Muscle layer of duodenum (tissue), 2 donors: ENCODE measurements at regions not wholly inside any gene's neighbourhood (a gene's known extent, or its start where the extent isn't known, plus 50 kb on each side); places are given as distances from the start of the nearest gene placed in this dataset.

Source experiments
- H3K27ac ChIP-seq: one replicate; pipeline ENCODE4 v1.7.0; 2013; ENCODE audit warnings: mild to moderate bottlenecking, low read length
- H3K27me3 ChIP-seq: one replicate; pipeline ENCODE4 v1.7.0; 2013; ENCODE audit warnings: low read depth, mild to moderate bottlenecking, control low read depth, low read length
- H3K36me3 ChIP-seq, 2 donors: one replicate each; pipeline ENCODE4 v1.7.0; 2013; ENCODE audit warnings: low read length in 2 of 2, control low read depth in 1 of 2, mild to moderate bottlenecking in 1 of 2; ENCODE audit not compliant: insufficient read depth in 2 of 2, control insufficient read depth in 1 of 2
- H3K4me1 ChIP-seq, 2 donors: one replicate each; pipeline ENCODE4 v1.7.0; 2013; ENCODE audit warnings: low read length in 2 of 2, mild to moderate bottlenecking in 2 of 2, control low read depth in 1 of 2, moderate library complexity in 1 of 2; ENCODE audit not compliant: insufficient read depth in 2 of 2, control insufficient read depth in 1 of 2
- H3K4me3 ChIP-seq, 2 donors: one replicate each; pipeline ENCODE4 v1.7.0; 2013; ENCODE audit warnings: low read length in 2 of 2, low read depth in 1 of 2, mild to moderate bottlenecking in 1 of 2
- H3K9me3 ChIP-seq, 2 donors: one replicate each; pipeline ENCODE4 v1.7.0; 2013; ENCODE audit warnings: low read length in 2 of 2, control low read depth in 1 of 2, mild to moderate bottlenecking in 1 of 2; ENCODE audit not compliant: control insufficient read depth in 1 of 2
- donor health status: healthy.

DNA sequence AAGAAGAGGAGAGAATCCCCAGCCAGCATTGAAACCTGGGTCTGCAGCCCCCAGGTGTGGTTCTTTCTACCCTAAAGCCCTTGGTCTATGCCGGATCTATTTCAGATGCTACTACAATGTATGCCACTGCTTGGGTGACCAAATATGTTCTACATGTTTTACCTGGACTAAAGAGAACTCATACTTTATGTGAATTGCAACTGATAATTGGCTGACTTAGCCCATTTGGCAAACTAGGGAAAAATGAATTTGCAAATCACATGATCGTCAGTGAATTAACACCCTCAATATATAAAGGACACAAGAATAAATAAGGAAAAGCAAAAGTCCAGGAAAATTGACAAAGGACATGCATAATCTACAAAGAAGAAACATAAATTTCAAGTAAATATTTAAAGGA is 308.8 kb upstream of the IRX2 start:
- H3K27ac ChIP-seq: no peak overlapping the region
- no peaks in the 10 kb centered on the region for H3K4me1 ChIP-seq
- H3K36me3 ChIP-seq: no peaks in the 10 kb centered on the region
- H3K4me3 ChIP-seq: no peak overlapping the region
- H3K27me3 ChIP-seq: no peaks in the 10 kb centered on the region
- H3K9me3 ChIP-seq: peaks cover 0 to 4% of the 10 kb centered on the region in 2 donors

- H3K36me3 ChIP-seq: no peaks in the 10 kb centered on the region
- H3K4me1 ChIP-seq: no peaks in the 10 kb centered on the region
- H3K9me3 ChIP-seq: peaks cover 0 to 4% of the 10 kb centered on the region in 2 donors
- H3K27ac ChIP-seq: no peak overlapping the region
- no peaks in the 10 kb centered on the region for H3K27me3 ChIP-seq
- H3K4me3 ChIP-seq: no peak overlapping the region
Measured at GRCh38 chr5:3059488-3059887, 308.0 kb upstream of the IRX2 start.

DNA sequence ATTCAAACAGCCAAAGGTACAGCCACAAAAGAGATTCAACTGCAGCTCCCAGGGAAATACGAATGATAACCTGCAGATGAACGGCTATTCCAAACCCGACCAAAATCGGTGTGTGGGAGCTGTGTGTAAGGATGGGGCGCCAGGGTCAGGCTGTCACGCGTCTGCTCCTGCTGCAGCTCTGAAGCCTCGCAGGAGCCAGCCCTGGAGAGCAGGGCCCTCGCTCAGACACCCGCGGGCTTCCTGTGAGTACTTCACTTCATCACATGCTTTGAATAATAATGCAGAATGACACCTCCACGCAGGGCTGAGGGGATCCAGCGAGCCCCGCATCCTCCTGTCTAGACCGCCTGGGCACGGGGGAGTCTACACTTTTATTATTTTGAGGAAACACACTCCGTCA is 307.5 kb upstream of the IRX2 start:
- H3K4me3 ChIP-seq: no peak overlapping the region
- peaks cover 0 to 4% of the 10 kb centered on the region in 2 donors for H3K9me3 ChIP-seq

DNA sequence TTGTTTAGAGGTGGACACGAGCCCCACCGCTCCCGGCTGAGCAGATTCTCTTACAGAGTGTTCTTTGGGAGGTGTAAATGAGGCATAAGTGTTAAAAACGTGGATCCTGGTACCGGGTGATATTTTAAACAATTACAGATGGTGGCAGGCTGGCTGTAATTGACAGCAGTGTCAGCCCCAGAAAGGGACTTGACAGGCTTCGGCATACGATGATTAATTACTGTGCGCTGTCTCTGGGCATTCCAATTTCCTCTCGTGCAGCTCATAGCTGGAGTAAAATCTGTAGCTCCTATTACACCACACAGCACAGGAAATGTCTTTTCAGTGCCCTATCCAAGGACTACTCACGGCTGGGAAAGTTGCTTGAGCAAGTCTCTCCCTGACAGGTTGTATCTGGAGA is 305.4 kb upstream of the IRX2 start:
- Histone ChIP-seq H3K36me3 (no peaks in the 10 kb centered on the region), H3K4me1 (no peaks in the 10 kb centered on the region), H3K9me3 (peaks cover 0 to 2% of the 10 kb centered on the region in 2 donors), H3K4me3 (no peak overlapping the region), H3K27ac (no peak overlapping the region), H3K27me3 (no peaks in the 10 kb centered on the region)

More for the DNA sequence above, 307.5 kb upstream of the IRX2 start:
- no peaks in the 10 kb centered on the region for H3K36me3 ChIP-seq
- H3K27ac ChIP-seq: no peak overlapping the region
- no peaks in the 10 kb centered on the region for H3K4me1 ChIP-seq
- no peaks in the 10 kb centered on the region for H3K27me3 ChIP-seq

GRCh38 chr5:3051400-3051799 is 299.9 kb upstream of the IRX2 start:
- H3K4me3 ChIP-seq: no peak overlapping the region
- H3K27ac ChIP-seq: no peak overlapping the region
- no peaks in the 10 kb centered on the region for H3K36me3 ChIP-seq
- H3K4me1 ChIP-seq: no peaks in the 10 kb centered on the region
- H3K27me3 ChIP-seq: no peaks in the 10 kb centered on the region
- H3K9me3 ChIP-seq: peaks cover 0 to 2% of the 10 kb centered on the region in 2 donors

GRCh38 chr5:3050863-3051262 is 299.4 kb upstream of the IRX2 start:
- Histone ChIP-seq H3K4me1 (no peaks in the 10 kb centered on the region), H3K9me3 (peaks cover 0 to 2% of the 10 kb centered on the region in 2 donors), H3K4me3 (no peak overlapping the region), H3K27ac (no peak overlapping the region), H3K36me3 (no peaks in the 10 kb centered on the region), H3K27me3 (no peaks in the 10 kb centered on the region)

DNA sequence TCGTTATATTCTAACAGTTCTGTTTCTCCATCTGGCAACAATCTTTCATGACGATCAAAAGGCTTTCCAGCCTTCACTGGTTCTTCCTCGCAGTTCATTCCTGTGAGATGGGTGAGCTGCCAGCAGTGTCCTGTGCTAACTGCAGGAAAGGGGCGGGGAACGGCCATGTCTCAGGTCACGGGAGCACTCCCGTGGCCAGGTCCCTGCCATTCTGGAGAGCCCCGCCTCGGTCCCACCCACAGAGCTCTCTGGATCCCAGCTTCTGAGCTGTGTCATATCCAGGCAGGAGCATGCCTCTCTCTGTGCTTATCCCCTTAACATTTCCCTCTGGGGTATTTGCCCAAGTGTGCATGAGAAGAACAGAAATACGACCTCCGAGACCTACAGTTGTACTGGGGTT is 297.8 kb upstream of the IRX2 start:
- Histone ChIP-seq H3K4me3 (no peak overlapping the region), H3K4me1 (no peaks in the 10 kb centered on the region), H3K27ac (no peak overlapping the region), H3K9me3 (peaks cover 0 to 2% of the 10 kb centered on the region in 2 donors), H3K36me3 (no peaks in the 10 kb centered on the region), H3K27me3 (no peaks in the 10 kb centered on the region)

DNA sequence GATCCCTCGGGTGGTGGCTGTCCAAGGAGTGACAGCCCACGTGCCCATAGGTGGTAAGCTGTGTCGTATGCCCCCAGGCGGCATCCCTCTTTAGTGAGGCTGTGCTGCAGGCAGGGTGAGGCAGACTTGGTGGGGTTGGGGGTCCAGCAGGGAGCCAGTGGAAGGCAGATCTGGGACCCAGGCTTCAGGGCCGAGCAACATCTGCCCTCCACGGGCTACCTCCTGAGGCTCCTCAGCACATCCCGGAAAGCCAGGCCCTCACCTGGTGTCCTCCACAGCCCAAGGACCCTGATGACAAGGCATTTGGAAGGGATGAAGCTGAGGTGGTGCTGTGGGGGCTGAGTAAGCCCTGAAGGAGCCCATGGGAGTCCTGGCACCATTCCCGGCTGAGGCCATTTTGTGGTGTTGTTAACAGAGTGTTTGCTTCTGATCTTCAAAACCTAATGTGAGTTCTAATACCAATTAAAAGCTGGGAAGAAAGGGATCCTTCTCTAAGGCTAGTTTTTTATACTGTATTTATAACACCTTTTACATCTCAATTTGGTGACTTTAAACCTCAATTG is 295.8 kb upstream of the IRX2 start:
- no peak overlapping the region for H3K4me3 ChIP-seq
- H3K27ac ChIP-seq: no peak overlapping the region
- H3K9me3 ChIP-seq: peaks cover 0 to 2% of the 10 kb centered on the region in 2 donors
- no peaks in the 10 kb centered on the region for H3K27me3 ChIP-seq
- H3K36me3 ChIP-seq: no peaks in the 10 kb centered on the region
- no peaks in the 10 kb centered on the region for H3K4me1 ChIP-seq

GRCh38 chr5:3043600-3043999 is 292.1 kb upstream of the IRX2 start:
- Histone ChIP-seq H3K36me3 (no peaks in the 10 kb centered on the region), H3K4me1 (no peaks in the 10 kb centered on the region), H3K9me3 (no peaks in the 10 kb centered on the region), H3K27ac (no peak overlapping the region), H3K27me3 (no peaks in the 10 kb centered on the region), H3K4me3 (no peak overlapping the region)

GRCh38 chr5:3041001-3041400 is 289.5 kb upstream of the IRX2 start:
- Histone ChIP-seq H3K9me3 (no peaks in the 10 kb centered on the region), H3K27ac (no peak overlapping the region), H3K4me3 (no peak overlapping the region), H3K4me1 (no peaks in the 10 kb centered on the region), H3K36me3 (no peaks in the 10 kb centered on the region), H3K27me3 (no peaks in the 10 kb centered on the region)

GRCh38 chr5:3036041-3036788 is 284.7 kb upstream of the IRX2 start:
- Histone ChIP-seq H3K4me1 (no peaks in the 10 kb centered on the region), H3K36me3 (no peaks in the 10 kb centered on the region), H3K27ac (no peak overlapping the region), H3K27me3 (peaks cover 4% of the 10 kb centered on the region), H3K9me3 (no peaks in the 10 kb centered on the region), H3K4me3 (no peak overlapping the region)

- H3K9me3 ChIP-seq: no peaks in the 10 kb centered on the region
- H3K36me3 ChIP-seq: no peaks in the 10 kb centered on the region
- H3K4me3 ChIP-seq: no peak overlapping the region
- H3K27ac ChIP-seq: no peak overlapping the region
- H3K4me1 ChIP-seq: no peaks in the 10 kb centered on the region
- peaks cover 4% of the 10 kb centered on the region for H3K27me3 ChIP-seq
Measured at GRCh38 chr5:3035452-3035851, 284.0 kb upstream of the IRX2 start.
